ENCODE measurements at regions not wholly inside any gene's neighbourhood (a gene's known extent, or its start where the extent isn't known, plus 50 kb on each side); places are given as distances from the start of the nearest gene placed in this dataset.

- no peak overlapping the region for H3K4me3 ChIP-seq
- H3K36me3 ChIP-seq = no peaks in the 10 kb centered on the region
- H3K9me3 ChIP-seq = peaks cover 5 to 9% of the 10 kb centered on the region in 2 donors
- H3K27me3 ChIP-seq = no peaks in the 10 kb centered on the region
- DNase-seq (ENCODE audit: low spot score in 2 of 2) = no peak
- H3K4me1 ChIP-seq = no peaks in the 10 kb centered on the region
- intact Hi-C loops (cut with DNase I; ENCODE audit: low total_unique reads) = no loop called here
- TF ChIP-seq POLR2A (IDR thresholded peaks at IDR 0.05) (no peak), CTCF (IDR thresholded peaks at IDR 0.05) (no peak), POLR2AphosphoS5 (IDR thresholded peaks at IDR 0.05) (no peak)
- H3K27ac ChIP-seq = no peak overlapping the region
These were observed 82.6 kb downstream of the C16orf95 start for GRCh38 chr16:87234601-87235000.

- Histone ChIP-seq H3K4me3 (no peak overlapping the region), H3K27ac (no peak overlapping the region), H3K9me3 (peaks cover 5 to 9% of the 10 kb centered on the region in 2 donors), H3K27me3 (no peaks in the 10 kb centered on the region), H3K36me3 (no peaks in the 10 kb centered on the region), H3K4me1 (no peaks in the 10 kb centered on the region)
- intact Hi-C loops (cut with DNase I; ENCODE audit: low total_unique reads) = no loop called here
- no peak for TF ChIP-seq POLR2A (IDR thresholded peaks at IDR 0.05)
- TF ChIP-seq POLR2AphosphoS5 (IDR thresholded peaks at IDR 0.05) = no peak
- TF ChIP-seq CTCF (IDR thresholded peaks at IDR 0.05) = no peak
- no peak for DNase-seq (ENCODE audit: low spot score in 2 of 2)
These were observed 81.2 kb downstream of the C16orf95 start for GRCh38 chr16:87235810-87236515.

- no peak for DNase-seq (ENCODE audit: low spot score in 2 of 2)
- intact Hi-C loops (cut with DNase I; ENCODE audit: low total_unique reads) = no loop called here
- Histone ChIP-seq H3K9me3 (peaks cover 5 to 9% of the 10 kb centered on the region in 2 donors), H3K4me1 (no peaks in the 10 kb centered on the region), H3K27me3 (no peaks in the 10 kb centered on the region), H3K27ac (no peak overlapping the region), H3K36me3 (no peaks in the 10 kb centered on the region), H3K4me3 (no peak overlapping the region)
- TF ChIP-seq CTCF (IDR thresholded peaks at IDR 0.05) (no peak), POLR2AphosphoS5 (IDR thresholded peaks at IDR 0.05) (no peak), POLR2A (IDR thresholded peaks at IDR 0.05) (no peak)
These were observed 80.6 kb downstream of the C16orf95 start for GRCh38 chr16:87236516-87237115.

- TF ChIP-seq CTCF (IDR thresholded peaks at IDR 0.05) = no peak
- no peak for TF ChIP-seq POLR2AphosphoS5 (IDR thresholded peaks at IDR 0.05)
- no peak for TF ChIP-seq POLR2A (IDR thresholded peaks at IDR 0.05)
- Histone ChIP-seq H3K9me3 (no peaks in the 10 kb centered on the region), H3K4me3 (no peak overlapping the region), H3K36me3 (no peaks in the 10 kb centered on the region), H3K4me1 (no peaks in the 10 kb centered on the region), H3K27me3 (no peaks in the 10 kb centered on the region), H3K27ac (no peak overlapping the region)
- DNase-seq (ENCODE audit: low spot score in 2 of 2) = no peak
- intact Hi-C loops (cut with DNase I; ENCODE audit: low total_unique reads) = no loop called here
These were observed 78.9 kb downstream of the C16orf95 start for GRCh38 chr16:87238361-87238715.

GRCh38 chr16:87239545-87239944 is 77.6 kb downstream of the C16orf95 start:
- Histone ChIP-seq H3K27me3 (no peaks in the 10 kb centered on the region), H3K4me3 (no peak overlapping the region), H3K9me3 (no peaks in the 10 kb centered on the region), H3K36me3 (no peaks in the 10 kb centered on the region), H3K4me1 (no peaks in the 10 kb centered on the region), H3K27ac (no peak overlapping the region)
- no peak for DNase-seq (ENCODE audit: low spot score in 2 of 2)
- intact Hi-C loops (cut with DNase I; ENCODE audit: low total_unique reads) = no loop called here
- TF ChIP-seq POLR2A (IDR thresholded peaks at IDR 0.05) = no peak
- no peak for TF ChIP-seq CTCF (IDR thresholded peaks at IDR 0.05)
- TF ChIP-seq POLR2AphosphoS5 (IDR thresholded peaks at IDR 0.05) = no peak
